CD4-positive, alpha-beta T cell treated with Interleukin-4 for 4 hours (primary cell): ENCODE measurements at regions not wholly inside any gene's neighbourhood (a gene's known extent, or its start where the extent isn't known, plus 50 kb on each side); places are given as distances from the start of the nearest gene placed in this dataset.

Experiments used
- DNase-seq: peaks from one replicate; pipeline ENCODE4 v3.0.0-alpha.2; 2020

GRCh38 chr4:177574446-177574845 is 132.2 kb upstream of the AGA start:
- no peak for DNase-seq

GRCh38 chr4:177579649-177580048 is 137.4 kb upstream of the AGA start:
- no peak for DNase-seq

GRCh38 chr4:177582992-177583391 is 140.8 kb upstream of the AGA start:
- DNase-seq: no peak

- DNase-seq: no peak
Observed at GRCh38 chr4:177587989-177588388, 145.8 kb upstream of the AGA start.

GRCh38 chr4:177595386-177595785 is 153.1 kb upstream of the AGA start:
- no peak for DNase-seq

GRCh38 chr4:177596035-177596434 is 153.8 kb upstream of the AGA start:
- no peak for DNase-seq

- DNase-seq: no peak
Observed at GRCh38 chr4:177596991-177597390, 154.8 kb upstream of the AGA start.

- no peak for DNase-seq
Observed at GRCh38 chr4:177605252-177605651, 163.0 kb upstream of the AGA start.

- no peak for DNase-seq
Observed at GRCh38 chr4:177607111-177607573, 164.9 kb upstream of the AGA start.

GRCh38 chr4:177611974-177612664 is 169.9 kb upstream of the AGA start:
- no peak for DNase-seq

GRCh38 chr4:177612684-177613083 is 170.4 kb upstream of the AGA start:
- DNase-seq: no peak

GRCh38 chr4:177632481-177632880 is 190.2 kb upstream of the AGA start:
- DNase-seq: no peak

GRCh38 chr4:177638871-177639270 is 196.6 kb upstream of the AGA start:
- DNase-seq: no peak

GRCh38 chr4:177640864-177641263 is 198.6 kb upstream of the AGA start:
- no peak for DNase-seq

GRCh38 chr4:177660223-177660622 is 218.0 kb upstream of the AGA start:
- no peak for DNase-seq

- DNase-seq: no peak
Observed at GRCh38 chr4:177667687-177668086, 225.4 kb upstream of the AGA start.

- DNase-seq: no peak
Observed at GRCh38 chr4:177671387-177671786, 229.2 kb upstream of the AGA start.

- DNase-seq: no peak
Observed at GRCh38 chr4:177671845-177672244, 229.6 kb upstream of the AGA start.

- no peak for DNase-seq
Observed at GRCh38 chr4:177673985-177674489, 231.8 kb upstream of the AGA start.

GRCh38 chr4:177680308-177680707 is 238.1 kb upstream of the AGA start:
- DNase-seq: no peak

GRCh38 chr4:177681902-177682301 is 239.7 kb upstream of the AGA start:
- DNase-seq: no peak

- DNase-seq: no peak
Observed at GRCh38 chr4:177687117-177687516, 244.9 kb upstream of the AGA start.

- no peak for DNase-seq
Observed at GRCh38 chr4:177692907-177693306, 250.7 kb upstream of the AGA start.

GRCh38 chr4:177696438-177696966 is 254.3 kb upstream of the AGA start:
- no peak for DNase-seq
